BLaER1 treated with 17β-estradiol and CSF1 and Interleukin-3, amounts not matched to agents 10 nM and 100 nM (cell line): ENCODE measurements at regions not wholly inside any gene's neighbourhood (a gene's known extent, or its start where the extent isn't known, plus 50 kb on each side); places are given as distances from the start of the nearest gene placed in this dataset.
A peak's percentile ranks its signal among the peaks of the same experiment; 100 is the strongest.

Experiments
- H3K27ac ChIP-seq, 11 experiments: shearing (Covaris generic); formaldehyde crosslinking; 2 replicates each; pipeline ENCODE4 v1.8.1; 2022
- H3K27me3 ChIP-seq, 11 experiments: shearing (Covaris generic); formaldehyde crosslinking; 2 replicates each; pipeline ENCODE4 v1.8.1; 2022
- H3K36me3 ChIP-seq, 11 experiments: shearing (Covaris generic); formaldehyde crosslinking; 2 replicates each; pipeline ENCODE4 v1.8.1; 2022
- H3K4me1 ChIP-seq, 10 experiments: shearing (Covaris generic); formaldehyde crosslinking; 2 replicates each; pipeline ENCODE4 v1.8.1; 2022
- H3K4me2 ChIP-seq, 11 experiments: shearing (Covaris generic); formaldehyde crosslinking; 2 replicates each; pipeline ENCODE4 v1.8.1; 2022
- H3K4me3 ChIP-seq, 10 experiments: shearing (Covaris generic); formaldehyde crosslinking; 2 replicates each; pipeline ENCODE4 v1.8.1; 2022
- H3K9ac ChIP-seq, 11 experiments: shearing (Covaris generic); formaldehyde crosslinking; 2 replicates each; pipeline ENCODE4 v1.8.1; 2022
- H3K9me3 ChIP-seq, 11 experiments: shearing (Covaris generic); formaldehyde crosslinking; replicated peaks in 1 of 11; 2 replicates each; pipeline ENCODE4 v1.8.1; 2022
- H4K20me1 ChIP-seq, 11 experiments: shearing (Covaris generic); formaldehyde crosslinking; 2 replicates each; pipeline ENCODE4 v1.8.1; 2022
- Cebpa-rat ChIP-seq, 11 experiments: shearing (Covaris generic); IDR thresholded peaks; 2 replicates each; pipeline ENCODE4 v1.8.1; 2022

DNA sequence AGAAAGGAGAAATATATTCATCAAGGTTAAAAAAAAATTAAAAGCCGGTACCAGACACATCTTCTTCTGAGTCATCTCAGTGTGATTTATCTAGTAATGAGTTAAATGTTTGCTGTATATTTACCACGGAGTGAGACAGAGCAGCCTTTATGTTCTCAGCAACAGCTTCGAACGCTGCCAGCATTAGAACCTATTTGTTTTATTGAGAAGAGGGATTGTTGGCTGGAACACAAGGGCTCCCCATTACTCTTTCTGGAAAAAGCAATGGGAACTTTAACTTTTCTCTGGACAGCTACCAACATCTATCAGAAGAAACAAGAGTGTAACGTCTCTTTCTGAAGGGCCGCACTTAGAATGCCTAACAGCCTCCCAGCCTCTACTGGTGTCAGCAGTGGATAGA lies 105.3 kb upstream of the TAB2 start:
- H3K4me2 ChIP-seq, result peak overlapping the region in 6 of 11 experiments; percentile 17 to 80 (median 60); a peak in 9 of 22 replicates
- H3K9ac ChIP-seq, result peak overlapping the region in 2 of 11 experiments; percentile 2 to 24; a peak in 2 of 22 replicates
- no peaks in the 10 kb centered on the region for H3K27me3 ChIP-seq
- no peaks in the 10 kb centered on the region for H4K20me1 ChIP-seq
- no peaks in the 10 kb centered on the region for H3K36me3 ChIP-seq
- H3K4me3 ChIP-seq, result no peak overlapping the region
- peaks cover 0 to 50% (median 12%) of the 10 kb centered on the region in 10 experiments; a peak in 11 of 20 replicates for H3K4me1 ChIP-seq
- TF ChIP-seq Cebpa-rat (IDR thresholded peaks at IDR 0.05), result no peak
- H3K9me3 ChIP-seq, result peaks cover 0 to 6% (median 0%) of the 10 kb centered on the region in 11 experiments; a peak in 5 of 22 replicates
- peak overlapping the region in 4 of 11 experiments; percentile 24 to 73 (median 49); a peak in 6 of 22 replicates for H3K27ac ChIP-seq

GRCh38 chr6:149212892-149213801 lies 104.4 kb upstream of the TAB2 start:
- no peaks in the 10 kb centered on the region for H3K36me3 ChIP-seq
- H3K27ac ChIP-seq, result peak overlapping the region in 4 of 11 experiments; percentile 24 to 63 (median 49); a peak in 7 of 22 replicates

DNA sequence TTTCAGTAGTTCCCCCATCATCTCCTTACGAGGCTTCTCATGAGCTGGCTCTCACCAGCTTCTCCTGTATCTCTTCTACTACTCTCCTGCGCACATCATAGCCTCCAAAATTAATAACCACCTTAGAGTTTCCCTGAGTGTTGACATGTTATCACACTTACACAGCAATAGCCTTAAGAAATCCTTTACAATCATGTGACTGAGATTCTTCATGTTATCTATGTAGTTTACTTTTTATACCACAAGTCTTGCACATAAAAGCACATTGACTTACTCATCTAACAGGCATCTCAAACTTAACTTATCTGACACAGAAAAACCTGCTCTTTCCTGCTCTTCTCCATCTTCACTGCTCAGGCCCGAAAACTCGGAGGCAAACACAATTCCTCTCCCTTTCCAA lies 103.7 kb upstream of the TAB2 start:
- H3K9me3 ChIP-seq, result peaks cover 0 to 6% (median 0%) of the 10 kb centered on the region in 11 experiments; a peak in 5 of 22 replicates
- no peak overlapping the region for H3K4me3 ChIP-seq
- no peak overlapping the region for H3K9ac ChIP-seq
- no peak for TF ChIP-seq Cebpa-rat (IDR thresholded peaks at IDR 0.05)
- no peak overlapping the region for H3K27ac ChIP-seq
- H3K4me1 ChIP-seq, result peaks cover 0 to 55% (median 12%) of the 10 kb centered on the region in 10 experiments; a peak in 12 of 20 replicates
- H4K20me1 ChIP-seq, result no peaks in the 10 kb centered on the region
- no peaks in the 10 kb centered on the region for H3K27me3 ChIP-seq
- peak overlapping the region in 2 of 11 experiments; percentile 76 to 80; a peak in 3 of 22 replicates for H3K4me2 ChIP-seq
- no peaks in the 10 kb centered on the region for H3K36me3 ChIP-seq

More at GRCh38 chr6:149212892-149213801, 104.4 kb upstream of the TAB2 start:
- Histone ChIP-seq H4K20me1 (no peaks in the 10 kb centered on the region), H3K9ac (peak overlapping the region in 2 of 11 experiments; percentile 2 to 24; a peak in 2 of 22 replicates), H3K9me3 (peaks cover 0 to 6% (median 0%) of the 10 kb centered on the region in 11 experiments; a peak in 5 of 22 replicates), H3K4me2 (peak overlapping the region in 7 of 11 experiments; percentile 5 to 80 (median 44); a peak in 10 of 22 replicates), H3K4me3 (no peak overlapping the region), H3K4me1 (peaks cover 0 to 50% (median 12%) of the 10 kb centered on the region in 10 experiments; a peak in 12 of 20 replicates), H3K27me3 (no peaks in the 10 kb centered on the region)
- no peak for TF ChIP-seq Cebpa-rat (IDR thresholded peaks at IDR 0.05)

- Histone ChIP-seq H3K36me3 (no peaks in the 10 kb centered on the region), H3K9me3 (no peaks in the 10 kb centered on the region; a peak in 1 of 22 replicates), H3K27me3 (no peaks in the 10 kb centered on the region), H3K4me2 (no peak overlapping the region), H4K20me1 (no peaks in the 10 kb centered on the region), H3K9ac (no peak overlapping the region), H3K4me3 (no peak overlapping the region), H3K27ac (no peak overlapping the region), H3K4me1 (peaks cover 0 to 35% (median 6%) of the 10 kb centered on the region in 10 experiments; a peak in 10 of 20 replicates)
- TF ChIP-seq Cebpa-rat (IDR thresholded peaks at IDR 0.05), result no peak
These were observed 101.1 kb upstream of the TAB2 start for GRCh38 chr6:149216459-149216858.

DNA sequence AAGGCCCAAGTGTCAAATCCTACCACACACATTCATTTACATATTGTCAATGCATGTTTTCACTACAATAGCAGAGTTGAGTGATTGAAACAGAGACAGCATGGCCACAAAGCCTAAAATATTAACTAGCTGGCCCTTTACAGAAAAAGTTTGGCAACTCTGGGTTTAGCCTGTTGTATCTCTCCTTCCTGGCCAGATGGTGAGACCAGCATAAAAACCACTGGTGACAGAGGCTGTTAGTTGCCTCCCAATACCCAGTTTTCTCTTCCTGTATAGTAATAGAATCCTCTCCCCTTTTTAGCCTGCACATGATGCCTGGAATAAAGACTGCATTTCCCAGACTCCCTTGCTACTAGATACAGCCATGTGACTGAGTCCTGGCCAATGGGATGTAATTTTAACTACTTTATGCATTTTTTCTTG lies 100.0 kb upstream of the TAB2 start:
- Histone ChIP-seq H3K36me3 (no peaks in the 10 kb centered on the region), H3K4me2 (no peak overlapping the region; a peak in 1 of 22 replicates), H3K9ac (no peak overlapping the region), H3K4me1 (peaks cover 0 to 25% (median 6%) of the 10 kb centered on the region in 10 experiments; a peak in 11 of 20 replicates), H3K27ac (no peak overlapping the region), H3K27me3 (no peaks in the 10 kb centered on the region), H4K20me1 (no peaks in the 10 kb centered on the region), H3K4me3 (no peak overlapping the region), H3K9me3 (no peaks in the 10 kb centered on the region)
- no peak for TF ChIP-seq Cebpa-rat (IDR thresholded peaks at IDR 0.05)

GRCh38 chr6:149218471-149218870 lies 99.0 kb upstream of the TAB2 start:
- TF ChIP-seq Cebpa-rat (IDR thresholded peaks at IDR 0.05), result no peak
- no peak overlapping the region for H3K9ac ChIP-seq
- no peaks in the 10 kb centered on the region for H4K20me1 ChIP-seq
- H3K4me2 ChIP-seq, result peak overlapping the region in 2 of 11 experiments; percentile 4 to 8; a peak in 2 of 22 replicates
- no peak overlapping the region for H3K27ac ChIP-seq
- no peak overlapping the region for H3K4me3 ChIP-seq
- H3K36me3 ChIP-seq, result no peaks in the 10 kb centered on the region
- H3K27me3 ChIP-seq, result no peaks in the 10 kb centered on the region
- peaks cover 0 to 15% (median 2%) of the 10 kb centered on the region in 10 experiments; a peak in 8 of 20 replicates for H3K4me1 ChIP-seq
- no peaks in the 10 kb centered on the region for H3K9me3 ChIP-seq

- no peak for TF ChIP-seq Cebpa-rat (IDR thresholded peaks at IDR 0.05)
- no peaks in the 10 kb centered on the region for H3K27me3 ChIP-seq
- no peak overlapping the region for H3K4me3 ChIP-seq
- no peak overlapping the region for H3K27ac ChIP-seq
- H3K9ac ChIP-seq, result no peak overlapping the region
- H3K4me2 ChIP-seq, result peak overlapping the region in 2 of 11 experiments; percentile 4 to 8; a peak in 2 of 22 replicates
- no peaks in the 10 kb centered on the region for H3K36me3 ChIP-seq
- H4K20me1 ChIP-seq, result no peaks in the 10 kb centered on the region
- H3K4me1 ChIP-seq, result peaks cover 0 to 11% (median 0%) of the 10 kb centered on the region in 10 experiments; a peak in 7 of 20 replicates
- no peaks in the 10 kb centered on the region for H3K9me3 ChIP-seq
These were observed 98.6 kb upstream of the TAB2 start for GRCh38 chr6:149218915-149219314.

DNA sequence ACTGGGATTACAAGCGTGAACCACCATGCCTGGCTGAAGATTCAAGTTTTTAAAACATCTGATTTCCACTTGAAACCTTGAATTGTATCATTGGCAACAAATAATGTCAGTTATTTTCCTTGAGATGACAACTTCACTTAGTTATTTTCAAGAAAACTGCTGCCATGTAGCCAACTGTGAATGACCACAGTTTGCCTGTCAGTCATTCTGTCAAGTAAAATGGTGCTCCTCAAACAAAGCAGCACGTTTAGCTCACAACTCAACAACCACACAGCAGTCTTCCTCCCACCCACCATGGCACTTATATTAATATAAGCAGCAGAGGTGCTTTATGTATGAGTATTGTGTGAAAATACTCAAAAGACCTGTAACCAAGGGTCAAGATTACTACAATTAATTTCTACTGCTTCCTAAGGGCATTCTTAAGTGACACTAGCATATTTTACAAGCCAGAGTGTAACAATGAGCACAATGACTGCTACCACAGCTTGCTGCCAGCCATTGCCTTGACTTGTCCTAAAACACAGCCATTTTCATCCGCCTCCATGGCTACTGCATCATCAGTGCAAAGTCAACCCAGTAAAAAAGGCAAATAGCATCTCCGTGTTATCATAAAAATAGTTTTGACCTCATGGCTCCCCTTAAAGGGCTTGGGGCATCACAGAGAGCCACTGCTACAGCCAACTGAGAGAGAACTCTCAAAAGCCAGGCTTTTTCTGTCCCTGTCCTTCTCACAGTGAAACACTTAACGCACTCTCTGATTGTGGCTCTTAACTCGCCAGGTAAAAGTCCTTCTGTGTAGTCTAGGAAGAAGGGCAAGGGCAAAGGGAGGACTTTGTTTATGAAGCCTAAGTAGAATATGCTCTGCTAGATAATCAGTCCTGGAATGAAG lies 96.4 kb upstream of the TAB2 start:
- no peak overlapping the region for H3K4me3 ChIP-seq
- no peak for TF ChIP-seq Cebpa-rat (IDR thresholded peaks at IDR 0.05)

More for the DNA sequence above, 96.4 kb upstream of the TAB2 start:
- Histone ChIP-seq H3K4me2 (no peak overlapping the region), H3K36me3 (no peaks in the 10 kb centered on the region), H3K9ac (no peak overlapping the region), H3K27me3 (no peaks in the 10 kb centered on the region), H4K20me1 (no peaks in the 10 kb centered on the region), H3K4me1 (peaks cover 0 to 10% (median 0%) of the 10 kb centered on the region in 10 experiments; a peak in 6 of 20 replicates), H3K27ac (no peak overlapping the region), H3K9me3 (no peaks in the 10 kb centered on the region)
